ENCODE measurements at regions not wholly inside any gene's neighbourhood (a gene's known extent, or its start where the extent isn't known, plus 50 kb on each side); places are given as distances from the start of the nearest gene placed in this dataset.

DNA sequence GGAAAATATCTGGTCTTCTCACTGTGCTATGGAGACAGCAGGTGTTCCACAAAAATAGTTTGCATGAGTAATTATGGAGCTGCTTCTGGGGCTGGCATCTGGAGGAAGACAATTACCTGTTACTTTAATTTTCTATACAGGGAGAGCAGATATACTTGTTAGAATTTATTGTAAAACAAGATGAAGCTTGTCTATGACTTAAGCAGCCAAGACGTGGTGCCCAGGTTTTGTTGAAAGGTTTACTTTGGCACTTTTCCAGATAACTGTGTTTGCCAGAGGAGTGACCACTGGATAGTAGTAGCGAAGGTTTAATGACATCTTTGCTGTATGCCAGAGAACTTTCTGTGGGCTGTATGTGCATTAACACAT is 134.5 kb upstream of the KL start:
- intact Hi-C loops (cut with micrococcal nuclease; ENCODE audit: unreplicated experiment) (no loop called here), in situ Hi-C loops (cut with MboI) (no loop called here)
- WGBS (ENCODE audit: insufficient coverage, insufficient replicate concordance, low lambda C conversion rate, missing lambda C conversion rate), result 19% methylated on average over 2 of the region's 2 CpGs
- Histone ChIP-seq H3K9ac (ENCODE audit: control insufficient read depth, insufficient read depth, low read length) (no peak overlapping the region), H3K4me3 (no peak overlapping the region), H3K27me3 (replicated peaks in 1 of 2; ENCODE audit: control insufficient read depth in 2 of 2, insufficient read depth in 2 of 2, low read length in 1 of 2) (no peaks in the 10 kb centered on the region), H2AFZ (ENCODE audit: control insufficient read depth, low read depth, low read length) (no peak overlapping the region), H3K36me3 (ENCODE audit: control insufficient read depth in 2 of 2, insufficient read depth in 2 of 2, low read length in 1 of 2) (no peaks in the 10 kb centered on the region), H4K20me1 (ENCODE audit: control insufficient read depth, insufficient read depth) (no peaks in the 10 kb centered on the region), H3K4me1 (ENCODE audit: control insufficient read depth, insufficient read depth, low read length) (no peaks in the 10 kb centered on the region), H3K9me3 (replicated peaks; ENCODE audit: control insufficient read depth, insufficient read depth, low read length) (no peaks in the 10 kb centered on the region; the same call in 2 of the 3 replicates), H3K4me2 (ENCODE audit: control insufficient read depth, insufficient read depth) (no peak overlapping the region), H3K79me2 (ENCODE audit: control insufficient read depth, insufficient read depth, low read length) (no peaks in the 10 kb centered on the region), H3K27ac (ENCODE audit: control insufficient read depth, insufficient read depth) (no peak overlapping the region)
- no TSS peak for BruUV-seq (replicated peaks)
- CTCF ChIA-PET, result interaction anchor here (0.5 kb wide), 1 partner anchor 434 kb away, joined by 3 read pairs; no protein-coding TSS in a partner anchor
- TF ChIP-seq NBN (IDR thresholded peaks at IDR 0.05) (no peak), SMAD1 (IDR thresholded peaks at IDR 0.05; ENCODE audit: low read depth, partially characterized antibody) (no peak), HDGF (IDR thresholded peaks at IDR 0.05) (no peak), TBL1XR1 (IDR thresholded peaks at IDR 0.05; ENCODE audit: low read depth, low read length) (no peak), NR2C1 (IDR thresholded peaks at IDR 0.05) (no peak)
- TF ChIP-seq, protein P1, sequence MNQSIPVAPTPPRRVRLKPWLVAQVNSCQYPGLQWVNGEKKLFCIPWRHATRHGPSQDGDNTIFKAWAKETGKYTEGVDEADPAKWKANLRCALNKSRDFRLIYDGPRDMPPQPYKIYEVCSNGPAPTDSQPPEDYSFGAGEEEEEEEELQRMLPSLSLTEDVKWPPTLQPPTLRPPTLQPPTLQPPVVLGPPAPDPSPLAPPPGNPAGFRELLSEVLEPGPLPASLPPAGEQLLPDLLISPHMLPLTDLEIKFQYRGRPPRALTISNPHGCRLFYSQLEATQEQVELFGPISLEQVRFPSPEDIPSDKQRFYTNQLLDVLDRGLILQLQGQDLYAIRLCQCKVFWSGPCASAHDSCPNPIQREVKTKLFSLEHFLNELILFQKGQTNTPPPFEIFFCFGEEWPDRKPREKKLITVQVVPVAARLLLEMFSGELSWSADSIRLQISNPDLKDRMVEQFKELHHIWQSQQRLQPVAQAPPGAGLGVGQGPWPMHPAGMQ (IDR thresholded peaks at IDR 0.05; ENCODE audit: borderline replicate concordance), result no peak
- TF ChIP-seq, protein P2, sequence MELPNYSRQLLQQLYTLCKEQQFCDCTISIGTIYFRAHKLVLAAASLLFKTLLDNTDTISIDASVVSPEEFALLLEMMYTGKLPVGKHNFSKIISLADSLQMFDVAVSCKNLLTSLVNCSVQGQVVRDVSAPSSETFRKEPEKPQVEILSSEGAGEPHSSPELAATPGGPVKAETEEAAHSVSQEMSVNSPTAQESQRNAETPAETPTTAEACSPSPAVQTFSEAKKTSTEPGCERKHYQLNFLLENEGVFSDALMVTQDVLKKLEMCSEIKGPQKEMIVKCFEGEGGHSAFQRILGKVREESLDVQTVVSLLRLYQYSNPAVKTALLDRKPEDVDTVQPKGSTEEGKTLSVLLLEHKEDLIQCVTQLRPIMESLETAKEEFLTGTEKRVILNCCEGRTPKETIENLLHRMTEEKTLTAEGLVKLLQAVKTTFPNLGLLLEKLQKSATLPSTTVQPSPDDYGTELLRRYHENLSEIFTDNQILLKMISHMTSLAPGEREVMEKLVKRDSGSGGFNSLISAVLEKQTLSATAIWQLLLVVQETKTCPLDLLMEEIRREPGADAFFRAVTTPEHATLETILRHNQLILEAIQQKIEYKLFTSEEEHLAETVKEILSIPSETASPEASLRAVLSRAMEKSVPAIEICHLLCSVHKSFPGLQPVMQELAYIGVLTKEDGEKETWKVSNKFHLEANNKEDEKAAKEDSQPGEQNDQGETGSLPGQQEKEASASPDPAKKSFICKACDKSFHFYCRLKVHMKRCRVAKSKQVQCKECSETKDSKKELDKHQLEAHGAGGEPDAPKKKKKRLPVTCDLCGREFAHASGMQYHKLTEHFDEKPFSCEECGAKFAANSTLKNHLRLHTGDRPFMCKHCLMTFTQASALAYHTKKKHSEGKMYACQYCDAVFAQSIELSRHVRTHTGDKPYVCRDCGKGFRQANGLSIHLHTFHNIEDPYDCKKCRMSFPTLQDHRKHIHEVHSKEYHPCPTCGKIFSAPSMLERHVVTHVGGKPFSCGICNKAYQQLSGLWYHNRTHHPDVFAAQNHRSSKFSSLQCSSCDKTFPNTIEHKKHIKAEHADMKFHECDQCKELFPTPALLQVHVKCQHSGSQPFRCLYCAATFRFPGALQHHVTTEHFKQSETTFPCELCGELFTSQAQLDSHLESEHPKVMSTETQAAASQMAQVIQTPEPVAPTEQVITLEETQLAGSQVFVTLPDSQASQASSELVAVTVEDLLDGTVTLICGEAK (IDR thresholded peaks at IDR 0.05; ENCODE audit: borderline replicate concordance), result no peak
- POLR2A ChIA-PET, result no interaction called here
- RAD21 ChIA-PET (ENCODE audit: unreplicated experiment), result no interaction called here
- FAIRE-seq (no peak), DNase-seq (ENCODE audit: low read depth, low spot score) (no peak), ATAC-seq (no peak)
- SMC1A ChIA-PET (ENCODE audit: uncharacterized antibody, unreplicated experiment), result no interaction called here
